Type B pancreatic cell (in vitro differentiated cells): ENCODE measurements at regions not wholly inside any gene's neighbourhood (a gene's known extent, or its start where the extent isn't known, plus 50 kb on each side); places are given as distances from the start of the nearest gene placed in this dataset.

Source experiments
- DNase-seq: peaks from one replicate; pipeline ENCODE4 v3.0.0; 2021; ENCODE audit warnings: mixed read lengths; ENCODE audit not compliant: unreplicated experiment; ENCODE audit errors: extremely low spot score
- H3K27ac Mint-ChIP-seq: 2 replicates; pipeline ENCODE4 v1.8.0; 2021; ENCODE audit warnings: mild to moderate bottlenecking, mixed read lengths
- H3K27me3 Mint-ChIP-seq: 2 replicates; pipeline ENCODE4 v1.8.0; 2021; ENCODE audit warnings: mixed read lengths
- H3K36me3 Mint-ChIP-seq: 2 replicates; pipeline ENCODE4 v1.8.0; 2021; ENCODE audit warnings: mixed read lengths
- H3K4me1 Mint-ChIP-seq: one replicate; pipeline ENCODE4 v1.8.0; 2021; ENCODE audit warnings: mixed read lengths; ENCODE audit not compliant: unreplicated experiment
- H3K4me3 Mint-ChIP-seq: 2 replicates; pipeline ENCODE4 v1.8.0; 2021; ENCODE audit warnings: mild to moderate bottlenecking, mixed read lengths
- H3K9me3 Mint-ChIP-seq: 2 replicates; pipeline ENCODE4 v1.8.0; 2021; ENCODE audit warnings: mixed read lengths
- TF ChIP-seq, protein P1 (sequence below): fragments of 200-600 bp; sonication (generic); conservative IDR thresholded peaks from 2 replicates; pipeline ENCODE4 v1.5.0; 2021; ENCODE audit warnings: antibody characterized with exemption, mild to moderate bottlenecking

GRCh38 chr7:115379321-115379720 is 457.4 kb downstream of the MDFIC start:
- Mint-ChIP-seq H3K4me3 (no peak overlapping the region), H3K4me1 (no peaks in the 10 kb centered on the region), H3K27ac (no peak overlapping the region), H3K27me3 (no peaks in the 10 kb centered on the region), H3K9me3 (no peaks in the 10 kb centered on the region), H3K36me3 (no peaks in the 10 kb centered on the region)
- TF ChIP-seq, protein P1, sequence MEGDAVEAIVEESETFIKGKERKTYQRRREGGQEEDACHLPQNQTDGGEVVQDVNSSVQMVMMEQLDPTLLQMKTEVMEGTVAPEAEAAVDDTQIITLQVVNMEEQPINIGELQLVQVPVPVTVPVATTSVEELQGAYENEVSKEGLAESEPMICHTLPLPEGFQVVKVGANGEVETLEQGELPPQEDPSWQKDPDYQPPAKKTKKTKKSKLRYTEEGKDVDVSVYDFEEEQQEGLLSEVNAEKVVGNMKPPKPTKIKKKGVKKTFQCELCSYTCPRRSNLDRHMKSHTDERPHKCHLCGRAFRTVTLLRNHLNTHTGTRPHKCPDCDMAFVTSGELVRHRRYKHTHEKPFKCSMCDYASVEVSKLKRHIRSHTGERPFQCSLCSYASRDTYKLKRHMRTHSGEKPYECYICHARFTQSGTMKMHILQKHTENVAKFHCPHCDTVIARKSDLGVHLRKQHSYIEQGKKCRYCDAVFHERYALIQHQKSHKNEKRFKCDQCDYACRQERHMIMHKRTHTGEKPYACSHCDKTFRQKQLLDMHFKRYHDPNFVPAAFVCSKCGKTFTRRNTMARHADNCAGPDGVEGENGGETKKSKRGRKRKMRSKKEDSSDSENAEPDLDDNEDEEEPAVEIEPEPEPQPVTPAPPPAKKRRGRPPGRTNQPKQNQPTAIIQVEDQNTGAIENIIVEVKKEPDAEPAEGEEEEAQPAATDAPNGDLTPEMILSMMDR, result no peak
- DNase-seq, result no peak

- DNase-seq, result no peak
- H3K4me3 Mint-ChIP-seq, result no peak overlapping the region
- TF ChIP-seq, protein P1, result no peak
- H3K27ac Mint-ChIP-seq, result no peak overlapping the region
- no peaks in the 10 kb centered on the region for H3K36me3 Mint-ChIP-seq
- no peaks in the 10 kb centered on the region for H3K27me3 Mint-ChIP-seq
- H3K9me3 Mint-ChIP-seq, result peaks cover 3% of the 10 kb centered on the region
- H3K4me1 Mint-ChIP-seq, result no peaks in the 10 kb centered on the region
Observed at GRCh38 chr7:115368998-115369397, 447.1 kb downstream of the MDFIC start.

DNA sequence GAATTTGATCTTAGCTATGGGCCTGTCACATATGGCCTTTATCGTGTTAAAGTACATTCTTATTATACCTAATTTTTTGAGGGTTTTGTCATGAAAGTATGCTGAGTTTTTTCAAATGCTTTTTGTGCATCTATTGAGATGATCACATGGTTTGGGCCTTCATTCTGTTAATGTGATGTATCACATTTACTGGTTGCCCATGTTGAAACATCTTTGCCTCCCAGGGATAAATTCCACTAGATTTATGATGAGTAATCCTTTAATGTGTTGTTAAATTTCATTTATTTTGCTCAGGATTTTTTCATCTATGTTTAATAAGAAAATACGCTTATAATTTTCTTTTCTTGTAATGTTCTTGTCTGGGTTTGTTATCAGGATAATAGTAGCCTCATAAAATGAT is 442.0 kb downstream of the MDFIC start:
- no peaks in the 10 kb centered on the region for H3K9me3 Mint-ChIP-seq
- no peaks in the 10 kb centered on the region for H3K27me3 Mint-ChIP-seq
- no peak overlapping the region for H3K4me3 Mint-ChIP-seq
- H3K4me1 Mint-ChIP-seq, result no peaks in the 10 kb centered on the region
- TF ChIP-seq, protein P1, result no peak
- H3K36me3 Mint-ChIP-seq, result no peaks in the 10 kb centered on the region
- DNase-seq, result no peak
- H3K27ac Mint-ChIP-seq, result no peak overlapping the region

- Mint-ChIP-seq H3K27me3 (peaks cover 9% of the 10 kb centered on the region), H3K27ac (no peak overlapping the region), H3K4me3 (no peak overlapping the region), H3K9me3 (no peaks in the 10 kb centered on the region), H3K36me3 (no peaks in the 10 kb centered on the region), H3K4me1 (peaks cover 14% of the 10 kb centered on the region)
- DNase-seq, result no peak
- TF ChIP-seq, protein P1, result no peak
Observed at GRCh38 chr7:115359955-115360354, 438.1 kb downstream of the MDFIC start.

DNA sequence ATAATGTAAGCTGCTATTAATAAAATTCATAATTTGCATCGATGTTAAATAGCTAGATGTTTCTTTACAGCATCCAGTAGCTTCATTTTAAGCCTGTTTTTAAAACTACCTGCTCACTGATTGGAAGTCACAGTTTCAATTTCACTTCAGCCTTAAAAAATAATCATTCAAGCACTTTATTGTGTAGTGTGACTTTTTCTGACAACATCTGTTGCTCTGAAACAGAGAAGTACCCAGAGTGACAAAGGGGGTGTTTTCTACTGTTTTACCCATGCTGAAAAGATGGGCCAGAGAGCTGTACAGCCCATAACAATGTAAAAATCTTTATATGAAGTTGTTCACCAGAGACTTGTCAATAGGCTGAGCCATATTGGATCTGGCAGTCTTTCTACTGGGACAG is 437.2 kb downstream of the MDFIC start:
- H3K27me3 Mint-ChIP-seq, result peaks cover 9% of the 10 kb centered on the region

GRCh38 chr7:115357703-115357999 is 435.8 kb downstream of the MDFIC start:
- Mint-ChIP-seq H3K27me3 (peaks cover 9% of the 10 kb centered on the region), H3K4me3 (no peak overlapping the region), H3K36me3 (no peaks in the 10 kb centered on the region)

More for the DNA sequence above, 437.2 kb downstream of the MDFIC start:
- DNase-seq, result no peak
- H3K9me3 Mint-ChIP-seq, result no peaks in the 10 kb centered on the region
- TF ChIP-seq, protein P1, result no peak
- no peaks in the 10 kb centered on the region for H3K36me3 Mint-ChIP-seq
- H3K4me3 Mint-ChIP-seq, result no peak overlapping the region
- no peak overlapping the region for H3K27ac Mint-ChIP-seq
- peaks cover 14% of the 10 kb centered on the region for H3K4me1 Mint-ChIP-seq

More at GRCh38 chr7:115357703-115357999, 435.8 kb downstream of the MDFIC start:
- TF ChIP-seq, protein P1, result no peak
- H3K9me3 Mint-ChIP-seq, result no peaks in the 10 kb centered on the region
- H3K27ac Mint-ChIP-seq, result no peak overlapping the region
- no peak for DNase-seq
- peaks cover 14% of the 10 kb centered on the region for H3K4me1 Mint-ChIP-seq
